ENCODE measurements at regions not wholly inside any gene's neighbourhood (a gene's known extent, or its start where the extent isn't known, plus 50 kb on each side); places are given as distances from the start of the nearest gene placed in this dataset.

DNA sequence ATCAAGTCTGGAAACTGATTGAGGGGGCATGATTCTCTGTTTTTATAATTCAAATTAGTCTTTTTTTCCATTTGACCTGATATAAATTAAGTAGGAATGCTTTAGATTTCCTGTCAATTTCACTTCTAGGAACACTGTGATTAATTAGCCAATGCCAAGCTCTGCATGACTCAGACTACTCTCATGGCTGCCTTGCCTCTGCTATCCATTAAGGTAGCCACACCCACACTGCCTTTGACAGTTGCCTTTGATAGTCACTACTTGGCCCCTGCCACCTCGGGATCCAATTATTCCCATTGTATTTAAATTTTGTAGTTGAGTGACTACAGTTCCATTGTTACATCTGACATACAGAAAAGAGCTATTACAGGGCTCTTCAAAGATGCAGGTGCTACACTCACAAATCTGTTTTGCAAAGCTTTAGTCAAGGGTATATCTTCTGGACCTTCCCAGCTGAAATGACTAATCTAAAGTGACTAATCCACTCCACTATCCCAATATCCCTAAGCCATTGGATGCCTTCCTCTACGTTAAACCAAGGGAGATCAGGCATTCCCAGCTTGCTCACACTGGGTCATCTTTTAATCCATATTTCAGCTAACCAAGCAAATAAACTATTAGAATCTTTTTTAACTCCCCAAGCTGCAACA, 1193.1 kb upstream of the MIR17HG start:
- TF ChIP-seq EZH2phosphoT487 (IDR thresholded peaks at IDR 0.05; ENCODE audit: low read depth, severe bottlenecking, unreplicated experiment) (no peak), EZH2 (IDR thresholded peaks at IDR 0.05; ENCODE audit: borderline replicate concordance) (no peak), CTCF (IDR thresholded peaks at IDR 0.05; ENCODE audit: poor library complexity) (no peak)
- Histone ChIP-seq H3K4me3 (no peak overlapping the region), H3K27me3 (no peaks in the 10 kb centered on the region), H3K4me1 (ENCODE audit: insufficient read depth) (no peaks in the 10 kb centered on the region), H3K9me3 (ENCODE audit: low read depth) (no peaks in the 10 kb centered on the region), H3K4me2 (no peak overlapping the region), H3K36me3 (replicated peaks; ENCODE audit: insufficient read depth, low read depth) (no peaks in the 10 kb centered on the region), H3K9me2 (replicated peaks; ENCODE audit: insufficient read depth) (no peaks in the 10 kb centered on the region), H3K79me2 (no peaks in the 10 kb centered on the region), H4K20me1 (ENCODE audit: insufficient read depth, poor library complexity, severe bottlenecking) (no peaks in the 10 kb centered on the region), H2AFZ (no peak overlapping the region), H3K27ac (no peak overlapping the region)
- no peak for DNase-seq (ENCODE audit: low spot score)
- WGBS (ENCODE audit: low lambda C conversion rate, missing lambda C conversion rate): 91% methylated on average over 2 of the region's 2 CpGs

DNA sequence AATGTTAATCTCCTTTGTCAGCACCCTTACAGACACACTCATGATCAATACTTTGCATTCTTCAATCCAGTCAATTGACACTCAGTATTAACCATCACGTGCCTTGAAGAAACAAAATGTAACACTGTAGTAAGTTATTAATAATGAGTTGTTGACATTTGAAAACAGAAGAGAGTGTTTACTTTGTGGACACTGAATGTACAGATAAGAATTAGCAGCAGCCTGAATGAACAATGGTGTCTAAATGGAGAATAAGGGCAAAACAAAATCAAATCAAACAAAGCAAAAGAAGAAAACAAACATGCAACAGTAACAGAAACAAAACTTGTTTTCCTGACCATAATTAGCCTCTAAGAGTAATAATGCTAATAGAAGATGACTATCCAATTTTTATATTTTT, 1191.1 kb upstream of the MIR17HG start:
- Histone ChIP-seq H3K9me3 (ENCODE audit: low read depth) (no peaks in the 10 kb centered on the region), H3K27ac (no peak overlapping the region), H3K79me2 (no peaks in the 10 kb centered on the region), H3K4me2 (no peak overlapping the region), H3K36me3 (replicated peaks; ENCODE audit: insufficient read depth, low read depth) (no peaks in the 10 kb centered on the region), H3K4me1 (ENCODE audit: insufficient read depth) (no peaks in the 10 kb centered on the region), H3K9me2 (replicated peaks; ENCODE audit: insufficient read depth) (no peaks in the 10 kb centered on the region), H3K27me3 (no peaks in the 10 kb centered on the region), H2AFZ (no peak overlapping the region), H3K4me3 (no peak overlapping the region), H4K20me1 (ENCODE audit: insufficient read depth, poor library complexity, severe bottlenecking) (no peaks in the 10 kb centered on the region)
- WGBS (ENCODE audit: low lambda C conversion rate, missing lambda C conversion rate): 74% methylated on average over 1 of the region's 1 CpG
- no peak for TF ChIP-seq EZH2 (IDR thresholded peaks at IDR 0.05; ENCODE audit: borderline replicate concordance)
- no peak for TF ChIP-seq EZH2phosphoT487 (IDR thresholded peaks at IDR 0.05; ENCODE audit: low read depth, severe bottlenecking, unreplicated experiment)
- TF ChIP-seq CTCF (IDR thresholded peaks at IDR 0.05; ENCODE audit: poor library complexity): no peak
- no peak for DNase-seq (ENCODE audit: low spot score)

GRCh38 chr13:90168953-90169352, 1178.5 kb upstream of the MIR17HG start:
- no peaks in the 10 kb centered on the region for H3K36me3 ChIP-seq (replicated peaks; ENCODE audit: insufficient read depth, low read depth)
- H3K4me2 ChIP-seq: no peak overlapping the region
- H3K27me3 ChIP-seq: no peaks in the 10 kb centered on the region
- H4K20me1 ChIP-seq (ENCODE audit: insufficient read depth, poor library complexity, severe bottlenecking): no peaks in the 10 kb centered on the region
- no peak for DNase-seq (ENCODE audit: low spot score)
- no peaks in the 10 kb centered on the region for H3K9me2 ChIP-seq (replicated peaks; ENCODE audit: insufficient read depth)
- no peaks in the 10 kb centered on the region for H3K9me3 ChIP-seq (ENCODE audit: low read depth)
- H3K4me1 ChIP-seq (ENCODE audit: insufficient read depth): no peaks in the 10 kb centered on the region
- WGBS (ENCODE audit: low lambda C conversion rate, missing lambda C conversion rate): 96% methylated on average over 1 of the region's 1 CpG
- no peak overlapping the region for H3K4me3 ChIP-seq
- H3K27ac ChIP-seq: no peak overlapping the region
- H2AFZ ChIP-seq: no peak overlapping the region
- no peaks in the 10 kb centered on the region for H3K79me2 ChIP-seq
- TF ChIP-seq CTCF (IDR thresholded peaks at IDR 0.05; ENCODE audit: poor library complexity) (no peak), EZH2 (IDR thresholded peaks at IDR 0.05; ENCODE audit: borderline replicate concordance) (no peak), EZH2phosphoT487 (IDR thresholded peaks at IDR 0.05; ENCODE audit: low read depth, severe bottlenecking, unreplicated experiment) (no peak)
